GM23338 (cell line): ENCODE measurements at regions not wholly inside any gene's neighbourhood (a gene's known extent, or its start where the extent isn't known, plus 50 kb on each side); places are given as distances from the start of the nearest gene placed in this dataset.

ENCODE experiments used
- ATAC-seq: fragments of 200-7000 bp; cut with Tn5 transposase; 3 replicates; pipeline ENCODE4 v1.9.1; 2020
- DNase-seq: peaks from one replicate; pipeline ENCODE4 v3.0.0-alpha.2; 2015; ENCODE audit warnings: low spot score
- H2AFZ ChIP-seq: fragments of 200-600 bp; sonication (generic); 2 replicates; pipeline ENCODE4 v1.8.0; 2016; ENCODE audit warnings: antibody characterized with exemption, mild to moderate bottlenecking, moderate library complexity
- H3F3A ChIP-seq: fragments of 200-600 bp; sonication (generic); replicated peaks from 2 replicates; pipeline ENCODE4 v1.8.0; 2017; ENCODE audit warnings: antibody characterized with exemption, mixed run types, low read depth
- H3K27ac ChIP-seq: fragments of 200-600 bp; sonication (generic); 2 replicates; pipeline ENCODE4 v1.6.1; 2016; ENCODE audit warnings: low read depth
- H3K27me3 ChIP-seq: fragments of 200-600 bp; sonication (generic); 2 replicates; pipeline ENCODE4 v1.8.0; 2016; ENCODE audit warnings: mild to moderate bottlenecking, mixed run types, moderate library complexity; ENCODE audit not compliant: insufficient read depth
- H3K36me3 ChIP-seq: fragments of 200-600 bp; sonication (generic); 2 replicates; pipeline ENCODE4 v1.8.0; 2016; ENCODE audit warnings: mild to moderate bottlenecking; ENCODE audit not compliant: insufficient read depth
- H3K4me1 ChIP-seq: fragments of 200-600 bp; sonication (generic); 2 replicates; pipeline ENCODE4 v1.8.0; 2016; ENCODE audit warnings: mild to moderate bottlenecking, moderate library complexity; ENCODE audit not compliant: insufficient read depth
- H3K4me2 ChIP-seq: fragments of 200-600 bp; sonication (generic); 2 replicates; pipeline ENCODE4 v1.7.1; 2017; ENCODE audit warnings: mixed run types
- H3K4me3 ChIP-seq: fragments of 200-600 bp; sonication (generic); 2 replicates; pipeline ENCODE4 v1.6.1; 2016; ENCODE audit warnings: mixed run types
- H3K79me2 ChIP-seq: fragments of 200-600 bp; sonication (generic); replicated peaks from 2 replicates; pipeline ENCODE4 v1.8.0; 2017; ENCODE audit warnings: mild to moderate bottlenecking; ENCODE audit not compliant: insufficient read depth
- H3K9me2 ChIP-seq: fragments of 200-600 bp; sonication (generic); 2 replicates; pipeline ENCODE4 v1.8.0; 2017; ENCODE audit not compliant: insufficient read depth
- H4K20me1 ChIP-seq: fragments of 200-600 bp; sonication (generic); replicated peaks from 2 replicates; pipeline ENCODE4 v1.8.0; 2017; ENCODE audit warnings: mild to moderate bottlenecking; ENCODE audit not compliant: insufficient read depth
- H3K27ac Mint-ChIP-seq: 2 replicates; pipeline ENCODE4 v1.8.0; 2020; ENCODE audit warnings: inconsistent platforms, mild to moderate bottlenecking, moderate library complexity, mixed read lengths
- H3K27me3 Mint-ChIP-seq: 3 replicates; pipeline ENCODE4 v1.8.0; 2022; ENCODE audit warnings: low read depth, mild to moderate bottlenecking, moderate library complexity, mixed read lengths, inconsistent platforms; ENCODE audit not compliant: insufficient read depth, poor library complexity
- H3K36me3 Mint-ChIP-seq: 3 replicates; pipeline ENCODE4 v1.8.0; 2021; ENCODE audit warnings: low read depth, mild to moderate bottlenecking, inconsistent platforms, moderate library complexity, mixed read lengths
- H3K4me1 Mint-ChIP-seq: 3 replicates; pipeline ENCODE4 v1.8.0; 2020; ENCODE audit warnings: mild to moderate bottlenecking, inconsistent platforms, mixed read lengths
- H3K4me3 Mint-ChIP-seq: 3 replicates; pipeline ENCODE4 v1.8.0; 2021; ENCODE audit warnings: moderate library complexity, mild to moderate bottlenecking, inconsistent platforms, mixed read lengths
- H3K9me3 Mint-ChIP-seq: 3 replicates; pipeline ENCODE4 v1.8.0; 2020; ENCODE audit warnings: moderate library complexity, mild to moderate bottlenecking, inconsistent platforms, mixed read lengths
- JUNB ChIP-seq: IDR thresholded peaks from one replicate; pipeline ENCODE4 v1.6.1; 2016; ENCODE audit warnings: antibody characterized with exemption; ENCODE audit not compliant: unreplicated experiment
- NANOG ChIP-seq: IDR thresholded peaks from 2 replicates; pipeline ENCODE4 v1.6.1; 2016; ENCODE audit warnings: antibody characterized with exemption, borderline replicate concordance
- POLR2AphosphoS5 ChIP-seq: IDR thresholded peaks from 2 replicates; pipeline ENCODE4 v1.6.1; 2016; ENCODE audit warnings: antibody characterized with exemption, low read depth
- ZNF331 ChIP-seq: fragments of 250-450 bp; sonication (Bioruptor Pico); IDR thresholded peaks from 2 replicates; pipeline ENCODE4 v1.5.0; 2020; ENCODE audit warnings: low read depth, mild to moderate bottlenecking, moderate library complexity
- TF ChIP-seq, protein P1 (sequence below): IDR thresholded peaks from one replicate; pipeline ENCODE4 v1.6.1; 2018; ENCODE audit warnings: antibody characterized with exemption; ENCODE audit not compliant: unreplicated experiment
- TF ChIP-seq, protein P2 (sequence below): IDR thresholded peaks from 2 replicates; pipeline ENCODE4 v1.6.1; 2016; ENCODE audit warnings: antibody characterized with exemption

DNA sequence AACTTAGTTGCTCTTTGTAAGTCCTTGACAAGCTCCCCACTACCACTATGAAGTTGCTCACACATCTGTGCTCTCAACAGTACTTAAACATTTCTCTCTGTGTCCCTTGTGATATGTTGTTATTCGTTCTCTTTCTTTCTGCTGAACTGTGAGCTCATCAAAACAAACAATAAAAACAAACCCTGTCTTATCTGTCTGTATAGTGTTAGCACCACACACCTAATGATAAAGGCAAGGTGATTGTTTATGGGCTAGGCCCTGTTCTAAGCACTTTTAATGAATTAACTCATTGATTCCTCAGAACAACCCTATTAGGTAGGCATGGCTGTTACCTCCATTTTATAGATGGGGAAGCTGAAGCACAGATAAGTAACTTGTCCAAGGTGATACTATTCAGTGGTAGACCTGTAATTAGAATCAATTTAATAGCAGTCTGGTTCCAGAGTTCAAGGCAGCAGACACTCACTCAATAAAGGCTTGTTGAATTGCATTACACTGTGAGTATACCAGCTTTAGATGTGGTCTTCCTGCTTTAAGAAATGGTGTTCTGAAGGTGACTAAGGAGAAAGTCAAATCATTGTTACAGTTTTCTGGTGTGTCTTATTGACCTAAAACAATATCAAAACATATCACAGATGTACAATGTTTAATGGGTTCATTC is 153.6 kb upstream of the ELL2 start (continued):
- TF ChIP-seq, protein P1, sequence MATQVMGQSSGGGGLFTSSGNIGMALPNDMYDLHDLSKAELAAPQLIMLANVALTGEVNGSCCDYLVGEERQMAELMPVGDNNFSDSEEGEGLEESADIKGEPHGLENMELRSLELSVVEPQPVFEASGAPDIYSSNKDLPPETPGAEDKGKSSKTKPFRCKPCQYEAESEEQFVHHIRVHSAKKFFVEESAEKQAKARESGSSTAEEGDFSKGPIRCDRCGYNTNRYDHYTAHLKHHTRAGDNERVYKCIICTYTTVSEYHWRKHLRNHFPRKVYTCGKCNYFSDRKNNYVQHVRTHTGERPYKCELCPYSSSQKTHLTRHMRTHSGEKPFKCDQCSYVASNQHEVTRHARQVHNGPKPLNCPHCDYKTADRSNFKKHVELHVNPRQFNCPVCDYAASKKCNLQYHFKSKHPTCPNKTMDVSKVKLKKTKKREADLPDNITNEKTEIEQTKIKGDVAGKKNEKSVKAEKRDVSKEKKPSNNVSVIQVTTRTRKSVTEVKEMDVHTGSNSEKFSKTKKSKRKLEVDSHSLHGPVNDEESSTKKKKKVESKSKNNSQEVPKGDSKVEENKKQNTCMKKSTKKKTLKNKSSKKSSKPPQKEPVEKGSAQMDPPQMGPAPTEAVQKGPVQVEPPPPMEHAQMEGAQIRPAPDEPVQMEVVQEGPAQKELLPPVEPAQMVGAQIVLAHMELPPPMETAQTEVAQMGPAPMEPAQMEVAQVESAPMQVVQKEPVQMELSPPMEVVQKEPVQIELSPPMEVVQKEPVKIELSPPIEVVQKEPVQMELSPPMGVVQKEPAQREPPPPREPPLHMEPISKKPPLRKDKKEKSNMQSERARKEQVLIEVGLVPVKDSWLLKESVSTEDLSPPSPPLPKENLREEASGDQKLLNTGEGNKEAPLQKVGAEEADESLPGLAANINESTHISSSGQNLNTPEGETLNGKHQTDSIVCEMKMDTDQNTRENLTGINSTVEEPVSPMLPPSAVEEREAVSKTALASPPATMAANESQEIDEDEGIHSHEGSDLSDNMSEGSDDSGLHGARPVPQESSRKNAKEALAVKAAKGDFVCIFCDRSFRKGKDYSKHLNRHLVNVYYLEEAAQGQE, result no peak
- TF ChIP-seq, protein P2, sequence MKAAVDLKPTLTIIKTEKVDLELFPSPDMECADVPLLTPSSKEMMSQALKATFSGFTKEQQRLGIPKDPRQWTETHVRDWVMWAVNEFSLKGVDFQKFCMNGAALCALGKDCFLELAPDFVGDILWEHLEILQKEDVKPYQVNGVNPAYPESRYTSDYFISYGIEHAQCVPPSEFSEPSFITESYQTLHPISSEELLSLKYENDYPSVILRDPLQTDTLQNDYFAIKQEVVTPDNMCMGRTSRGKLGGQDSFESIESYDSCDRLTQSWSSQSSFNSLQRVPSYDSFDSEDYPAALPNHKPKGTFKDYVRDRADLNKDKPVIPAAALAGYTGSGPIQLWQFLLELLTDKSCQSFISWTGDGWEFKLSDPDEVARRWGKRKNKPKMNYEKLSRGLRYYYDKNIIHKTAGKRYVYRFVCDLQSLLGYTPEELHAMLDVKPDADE, result no peak

DNA sequence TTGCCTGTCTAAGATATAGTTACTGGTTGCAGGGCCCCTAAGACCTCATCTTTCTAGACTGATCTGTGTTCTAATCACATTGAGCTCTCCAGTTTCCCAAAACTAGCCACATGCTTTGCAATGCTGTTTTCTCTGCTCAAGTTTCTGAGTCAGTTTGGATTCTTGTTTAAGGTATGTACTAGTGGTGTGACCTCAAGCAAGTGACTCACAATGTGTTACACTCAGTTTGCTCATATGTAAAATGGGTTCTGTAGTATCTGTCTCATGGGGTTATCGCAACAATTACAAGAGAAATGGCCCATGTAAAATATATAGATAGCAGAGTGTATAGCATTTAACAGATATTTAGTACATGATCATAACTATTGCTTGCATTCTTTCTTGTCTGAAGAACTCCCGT is 153.1 kb upstream of the ELL2 start:
- Histone ChIP-seq H3K27me3 (no peaks in the 10 kb centered on the region), H3K27ac (no peak overlapping the region), H2AFZ (no peak overlapping the region; the same call in 1 of the 2 replicates), H4K20me1 (no peaks in the 10 kb centered on the region), H3K4me2 (no peak overlapping the region), H3K9me2 (peaks cover 3% of the 10 kb centered on the region; the same call in 1 of the 2 replicates), H3F3A (no peaks in the 10 kb centered on the region), H3K36me3 (no peaks in the 10 kb centered on the region), H3K79me2 (no peaks in the 10 kb centered on the region), H3K4me1 (peaks cover 5% of the 10 kb centered on the region; the same call in 1 of the 2 replicates), H3K4me3 (no peak overlapping the region)
- TF ChIP-seq NANOG (no peak), JUNB (no peak), ZNF331 (CRISPR knock-in tag) (no peak), POLR2AphosphoS5 (no peak)
- TF ChIP-seq, protein P2, result no peak
- Mint-ChIP-seq H3K4me1 (peaks cover 3% of the 10 kb centered on the region; the same call in 1 of the 3 replicates), H3K9me3 (no peaks in the 10 kb centered on the region; the same call in 2 of the 3 replicates), H3K4me3 (no peak overlapping the region), H3K36me3 (no peaks in the 10 kb centered on the region), H3K27ac (no peak overlapping the region), H3K27me3 (no peaks in the 10 kb centered on the region)
- ATAC-seq, result no peak
- no peak for DNase-seq
